22Rv1 (cell line): ENCODE measurements at regions not wholly inside any gene's neighbourhood (a gene's known extent, or its start where the extent isn't known, plus 50 kb on each side); places are given as distances from the start of the nearest gene placed in this dataset.

Experiments used
- CTCF ChIP-seq: fragments of 450-650 bp; IDR thresholded peaks from 2 replicates; pipeline ENCODE4 v1.5.1; 2017; ENCODE audit warnings: mild to moderate bottlenecking
- ZFX ChIP-seq: fragments of 450-650 bp; IDR thresholded peaks from 2 replicates; pipeline ENCODE4 v1.6.1; 2017; ENCODE audit warnings: antibody characterized with exemption, borderline replicate concordance

- TF ChIP-seq CTCF = no peak
- no peak for TF ChIP-seq ZFX
Observed at GRCh38 chr5:174454464-174454863, 269.9 kb upstream of the MSX2 start.
